Natural killer cell (primary cell): ENCODE measurements at regions not wholly inside any gene's neighbourhood (a gene's known extent, or its start where the extent isn't known, plus 50 kb on each side); places are given as distances from the start of the nearest gene placed in this dataset.

Experiments
- ATAC-seq, 3 donors: fragments of 150-1000 bp in 2 of 3; fragments of 200-7000 bp in 1 of 3; cut with Tn5 transposase; 1 replicate in 1 of 3; 2 replicates in 2 of 3; pipeline ENCODE4 v1.10.0; 2021; ENCODE audit warnings: mild to moderate bottlenecking in 2 of 3, moderate library complexity in 2 of 3
- DNase-seq, 2 donors: peaks; one replicate each; pipeline versions ENCODE4 v3.0.0 to v3.0.0-alpha.2; 2013 to 2021; ENCODE audit warnings: mixed read lengths in 1 of 2
- H3K27ac ChIP-seq: one replicate; pipeline ENCODE4 v1.5.1; 2013; ENCODE audit warnings: mild to moderate bottlenecking, low read length
- H3K27me3 ChIP-seq: one replicate; pipeline ENCODE4 v1.6.1; 2013; ENCODE audit warnings: low read length; ENCODE audit not compliant: control insufficient read depth, insufficient read depth
- H3K36me3 ChIP-seq: one replicate; pipeline ENCODE4 v1.6.1; 2013; ENCODE audit warnings: low read length; ENCODE audit not compliant: control insufficient read depth, insufficient read depth
- H3K4me1 ChIP-seq: one replicate; pipeline ENCODE4 v1.6.1; 2013; ENCODE audit warnings: low read length; ENCODE audit not compliant: control insufficient read depth, insufficient read depth
- H3K4me3 ChIP-seq: one replicate; pipeline ENCODE4 v1.5.1; 2013; ENCODE audit warnings: low read length
- H3K9me3 ChIP-seq: one replicate; pipeline ENCODE4 v1.6.1; 2013; ENCODE audit warnings: low read length; ENCODE audit not compliant: control insufficient read depth, insufficient read depth
- H3K27ac Mint-ChIP-seq, 2 donors: one replicate each; pipeline ENCODE4 v1.8.0; 2022; ENCODE audit warnings: mild to moderate bottlenecking in 2 of 2, mixed read lengths in 2 of 2, moderate library complexity in 1 of 2
- H3K27me3 Mint-ChIP-seq, 2 donors: one replicate each; pipeline ENCODE4 v1.8.0; 2022; ENCODE audit warnings: low read depth in 2 of 2, mixed read lengths in 2 of 2
- H3K36me3 Mint-ChIP-seq: one replicate; pipeline ENCODE4 v1.8.0; 2022; ENCODE audit warnings: mixed read lengths
- H3K4me1 Mint-ChIP-seq, 2 donors: one replicate each; pipeline ENCODE4 v1.8.0; 2022; ENCODE audit warnings: mixed read lengths in 2 of 2
- H3K4me3 Mint-ChIP-seq: one replicate; pipeline ENCODE4 v1.8.0; 2022; ENCODE audit warnings: mild to moderate bottlenecking, moderate library complexity, mixed read lengths
- H3K9me3 Mint-ChIP-seq, 2 donors: one replicate each; pipeline ENCODE4 v1.8.0; 2022; ENCODE audit warnings: mixed read lengths in 2 of 2
- WGBS: methylation state at CpG from one replicate; pipeline ENCODE4 v1.1.7; 2013; ENCODE audit warnings: missing lambda C conversion rate; ENCODE audit not compliant: insufficient coverage; 5-methylcytosine and 5-hydroxymethylcytosine counted together
- intact Hi-C: fragments of 100-400 bp; cut with micrococcal nuclease; formaldehyde crosslinking; loops from one replicate; pipeline ENCODE4 v1.14.2; 2022
- TF ChIP-seq, protein P1 (sequence below): fragments of 200-600 bp; IDR thresholded peaks from one replicate; pipeline ENCODE4 v1.8.0; 2022; ENCODE audit warnings: antibody characterized with exemption

DNA sequence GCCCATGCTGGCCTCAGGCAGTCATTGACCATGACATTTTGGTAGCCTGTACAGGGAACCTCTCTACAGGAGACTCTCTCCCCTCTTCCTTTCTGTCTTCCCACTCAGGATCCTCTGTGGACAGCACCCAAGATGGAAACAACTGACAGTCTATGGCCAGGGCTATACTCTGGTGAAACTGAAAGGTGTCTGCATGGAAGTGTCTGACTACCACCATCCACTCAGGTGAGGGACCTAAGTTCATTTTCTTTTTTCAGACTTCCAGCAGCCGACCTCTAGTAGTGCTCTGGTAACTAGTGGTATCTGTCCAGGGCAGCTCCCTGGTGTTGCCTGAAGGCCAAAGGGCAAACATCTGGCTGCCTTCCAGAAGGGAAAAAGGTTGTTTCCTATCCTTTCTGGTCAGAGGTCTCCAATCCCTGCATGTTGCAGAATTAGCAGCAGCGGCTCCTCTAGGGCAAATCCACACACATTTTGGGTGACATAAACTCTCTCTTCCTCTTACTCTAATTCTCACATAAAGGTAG lies 804.5 kb downstream of the C4orf33 start:
- peaks cover 13 to 20% of the 10 kb centered on the region in 2 donors for H3K9me3 Mint-ChIP-seq
- Histone ChIP-seq H3K27me3 (no peaks in the 10 kb centered on the region), H3K27ac (no peak overlapping the region), H3K4me1 (no peaks in the 10 kb centered on the region), H3K9me3 (peaks cover 3% of the 10 kb centered on the region), H3K4me3 (no peak overlapping the region), H3K36me3 (no peaks in the 10 kb centered on the region)
- ATAC-seq (no peak), DNase-seq (no peak)
- H3K36me3 Mint-ChIP-seq = no peaks in the 10 kb centered on the region
- no peak overlapping the region for H3K4me3 Mint-ChIP-seq
- H3K4me1 Mint-ChIP-seq = no peaks in the 10 kb centered on the region
- no peak overlapping the region for H3K27ac Mint-ChIP-seq
- intact Hi-C loops = no loop called here
- TF ChIP-seq, protein P1, sequence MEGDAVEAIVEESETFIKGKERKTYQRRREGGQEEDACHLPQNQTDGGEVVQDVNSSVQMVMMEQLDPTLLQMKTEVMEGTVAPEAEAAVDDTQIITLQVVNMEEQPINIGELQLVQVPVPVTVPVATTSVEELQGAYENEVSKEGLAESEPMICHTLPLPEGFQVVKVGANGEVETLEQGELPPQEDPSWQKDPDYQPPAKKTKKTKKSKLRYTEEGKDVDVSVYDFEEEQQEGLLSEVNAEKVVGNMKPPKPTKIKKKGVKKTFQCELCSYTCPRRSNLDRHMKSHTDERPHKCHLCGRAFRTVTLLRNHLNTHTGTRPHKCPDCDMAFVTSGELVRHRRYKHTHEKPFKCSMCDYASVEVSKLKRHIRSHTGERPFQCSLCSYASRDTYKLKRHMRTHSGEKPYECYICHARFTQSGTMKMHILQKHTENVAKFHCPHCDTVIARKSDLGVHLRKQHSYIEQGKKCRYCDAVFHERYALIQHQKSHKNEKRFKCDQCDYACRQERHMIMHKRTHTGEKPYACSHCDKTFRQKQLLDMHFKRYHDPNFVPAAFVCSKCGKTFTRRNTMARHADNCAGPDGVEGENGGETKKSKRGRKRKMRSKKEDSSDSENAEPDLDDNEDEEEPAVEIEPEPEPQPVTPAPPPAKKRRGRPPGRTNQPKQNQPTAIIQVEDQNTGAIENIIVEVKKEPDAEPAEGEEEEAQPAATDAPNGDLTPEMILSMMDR = no peak
- H3K27me3 Mint-ChIP-seq = no peaks in the 10 kb centered on the region
- WGBS = 83% methylated on average over 2 of the region's 2 CpGs

DNA sequence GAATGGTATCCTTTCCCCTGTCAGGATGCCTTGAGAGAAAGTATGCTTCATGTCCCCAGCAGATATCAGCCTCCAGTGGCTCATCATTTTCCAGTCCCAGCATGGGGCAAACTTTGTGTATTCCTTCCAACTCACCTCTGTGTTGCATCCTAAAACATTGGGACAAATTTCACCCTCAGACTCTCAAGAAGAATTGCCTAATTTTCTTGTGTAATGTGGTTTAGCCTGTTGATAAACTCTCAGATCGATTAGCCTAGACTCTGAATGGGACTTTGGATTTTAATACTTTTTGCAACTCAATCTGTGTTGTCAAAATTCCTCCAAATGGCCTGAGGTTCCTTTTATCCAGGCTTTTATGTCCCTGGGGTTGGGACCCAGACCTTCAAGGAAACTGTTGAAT lies 805.3 kb downstream of the C4orf33 start:
- 50% methylated on average over 1 of the region's 1 CpG for WGBS
- Histone ChIP-seq H3K9me3 (peaks cover 3% of the 10 kb centered on the region), H3K4me3 (no peak overlapping the region), H3K36me3 (no peaks in the 10 kb centered on the region), H3K27ac (no peak overlapping the region), H3K4me1 (no peaks in the 10 kb centered on the region), H3K27me3 (no peaks in the 10 kb centered on the region)
- Mint-ChIP-seq H3K9me3 (peaks cover 12 to 22% of the 10 kb centered on the region in 2 donors), H3K4me3 (no peak overlapping the region), H3K4me1 (no peaks in the 10 kb centered on the region), H3K36me3 (no peaks in the 10 kb centered on the region), H3K27me3 (no peaks in the 10 kb centered on the region), H3K27ac (no peak overlapping the region)
- DNase-seq = no peak
- intact Hi-C loops = no loop called here
- TF ChIP-seq, protein P1 = no peak
- ATAC-seq = no peak

DNA sequence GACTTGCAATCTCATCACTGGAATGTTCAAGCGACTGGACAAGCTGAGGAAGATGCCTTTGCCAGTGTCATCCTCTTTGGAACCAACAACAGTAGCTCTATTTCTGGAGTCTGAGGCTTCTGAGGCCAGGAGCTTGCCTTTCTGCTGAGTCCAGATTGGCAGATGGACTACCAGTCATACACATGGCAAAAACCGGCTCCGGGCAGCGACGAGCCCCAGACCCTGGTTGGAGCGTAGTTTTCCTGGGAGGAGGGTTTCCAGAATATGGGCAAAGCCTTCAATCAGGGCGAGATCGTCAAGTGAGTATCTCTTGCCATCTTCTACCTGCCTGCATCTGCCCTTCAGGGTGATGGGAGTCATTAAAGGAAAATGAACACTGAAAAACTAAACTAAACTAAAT lies 807.9 kb downstream of the C4orf33 start:
- Mint-ChIP-seq H3K27me3 (no peaks in the 10 kb centered on the region), H3K27ac (no peak overlapping the region), H3K4me3 (no peak overlapping the region), H3K9me3 (peaks cover 8 to 21% of the 10 kb centered on the region in 2 donors), H3K4me1 (no peaks in the 10 kb centered on the region), H3K36me3 (no peaks in the 10 kb centered on the region)
- Histone ChIP-seq H3K9me3 (peaks cover 3% of the 10 kb centered on the region), H3K4me3 (no peak overlapping the region), H3K27ac (no peak overlapping the region), H3K4me1 (no peaks in the 10 kb centered on the region), H3K36me3 (no peaks in the 10 kb centered on the region), H3K27me3 (no peaks in the 10 kb centered on the region)
- TF ChIP-seq, protein P1 = no peak
- WGBS = 91% methylated on average over 6 of the region's 8 CpGs
- ATAC-seq = no peak
- DNase-seq = no peak
- intact Hi-C loops = no loop called here

DNA sequence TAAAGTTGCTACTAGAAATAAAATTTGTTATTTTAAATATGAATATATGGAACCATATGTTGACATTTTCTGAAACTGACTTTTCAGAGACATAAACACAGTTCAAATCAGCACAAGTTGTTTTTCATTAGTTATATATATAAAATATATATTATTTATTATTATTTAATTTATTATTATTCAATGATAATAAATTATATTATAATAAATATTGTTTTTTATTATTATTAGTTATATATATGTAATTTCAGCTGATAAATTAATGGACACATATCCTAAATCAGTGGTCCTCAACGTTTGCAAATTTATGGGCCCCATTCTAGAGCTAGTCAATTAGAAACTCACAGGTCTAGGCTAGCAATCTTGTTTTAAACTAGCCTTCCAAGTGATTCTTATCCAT lies 809.3 kb downstream of the C4orf33 start:
- Mint-ChIP-seq H3K27me3 (no peaks in the 10 kb centered on the region), H3K36me3 (no peaks in the 10 kb centered on the region), H3K27ac (no peak overlapping the region), H3K4me1 (no peaks in the 10 kb centered on the region), H3K9me3 (peaks cover 9 to 21% of the 10 kb centered on the region in 2 donors), H3K4me3 (no peak overlapping the region)
- ATAC-seq (no peak), DNase-seq (no peak)
- WGBS = 56% methylated on average over 1 of the region's 1 CpG
- intact Hi-C loops = no loop called here
- H3K9me3 ChIP-seq = no peaks in the 10 kb centered on the region
- TF ChIP-seq, protein P1 = no peak
- no peaks in the 10 kb centered on the region for H3K36me3 ChIP-seq
- H3K27me3 ChIP-seq = no peaks in the 10 kb centered on the region
- no peak overlapping the region for H3K27ac ChIP-seq
- H3K4me3 ChIP-seq = no peak overlapping the region
- no peaks in the 10 kb centered on the region for H3K4me1 ChIP-seq
